ENCODE measurements at regions not wholly inside any gene's neighbourhood (a gene's known extent, or its start where the extent isn't known, plus 50 kb on each side); places are given as distances from the start of the nearest gene placed in this dataset.

- no peak overlapping the region for H3K27ac Mint-ChIP-seq
- no peak overlapping the region for H3K4me3 Mint-ChIP-seq
- no peaks in the 10 kb centered on the region for H3K4me1 Mint-ChIP-seq
- no peaks in the 10 kb centered on the region for H3K27me3 Mint-ChIP-seq (ENCODE audit: low read depth)
- H3K36me3 Mint-ChIP-seq = no peaks in the 10 kb centered on the region
- peaks cover 62% of the 10 kb centered on the region for H3K9me3 Mint-ChIP-seq
- DNase-seq (ENCODE audit: low spot score in 2 of 2, unreplicated experiment in 2 of 2) = no peak
- TF ChIP-seq CTCF (IDR thresholded peaks at IDR 0.05; ENCODE audit: unreplicated experiment) = no peak
These were observed 50.8 kb upstream of the OR4C15 start for GRCh38 chr11:55503449-55503848.

Measured in mesothelial cell of epicardium (in vitro differentiated cells).